CD4-positive, alpha-beta T cell (primary cell): ENCODE measurements at regions not wholly inside any gene's neighbourhood (a gene's known extent, or its start where the extent isn't known, plus 50 kb on each side); places are given as distances from the start of the nearest gene placed in this dataset.

ENCODE experiments used
- ATAC-seq: fragments of 200-7000 bp; cut with Tn5 transposase; one replicate; pipeline ENCODE4 v1.10.0; 2022; ENCODE audit warnings: mild to moderate bottlenecking; ENCODE audit not compliant: poor library complexity
- CTCF ChIA-PET: fragments of 350-600 bp; sonication (Branson Sonifier 250); formaldehyde crosslinking; loops from one replicate; lab custom pipeline; 2021; ENCODE audit warnings: antibody characterized with exemption, inconsistent platforms; lab: Charles Lee
- POLR2A ChIA-PET: fragments of 350-600 bp; sonication (Branson Sonifier 250); formaldehyde crosslinking; loops from one replicate; lab custom pipeline; 2021; ENCODE audit warnings: antibody characterized with exemption, inconsistent platforms; lab: Charles Lee
- DNase-seq, 14 experiments: peaks; one replicate each; pipeline ENCODE4 v3.0.0-alpha.2; 2013 to 2020; ENCODE audit warnings: mixed read lengths in 2 of 14
- H3K27ac ChIP-seq, 2 donors: one replicate each; pipeline versions ENCODE4 v1.5.1 to v1.7.0; 2013; ENCODE audit warnings: low read length in 2 of 2, low read depth in 1 of 2, mild to moderate bottlenecking in 1 of 2
- H3K27me3 ChIP-seq, 2 experiments: 1 replicate in 1 of 2; 2 replicates in 1 of 2; pipeline versions ENCODE4 v1.6.1 to v1.7.0; 2013; ENCODE audit warnings: low read length in 2 of 2, control low read depth in 1 of 2, mild to moderate bottlenecking in 1 of 2, moderate library complexity in 1 of 2; ENCODE audit not compliant: insufficient read depth in 2 of 2, control insufficient read depth in 1 of 2
- H3K36me3 ChIP-seq: one replicate; pipeline ENCODE4 v1.6.1; 2013; ENCODE audit warnings: low read length, control low read depth; ENCODE audit not compliant: insufficient read depth
- H3K4me1 ChIP-seq: one replicate; pipeline ENCODE4 v1.6.1; 2013; ENCODE audit warnings: low read length, control low read depth; ENCODE audit not compliant: insufficient read depth
- H3K4me3 ChIP-seq: one replicate; pipeline ENCODE4 v1.5.1; 2013; ENCODE audit warnings: mild to moderate bottlenecking, low read length, moderate library complexity
- H3K9me3 ChIP-seq, 2 experiments: 1 replicate in 1 of 2; 2 replicates in 1 of 2; pipeline versions ENCODE4 v1.6.1 to v1.7.0; 2013; ENCODE audit warnings: low read length in 2 of 2, mild to moderate bottlenecking in 2 of 2, control low read depth in 1 of 2, moderate library complexity in 1 of 2; ENCODE audit not compliant: control insufficient read depth in 1 of 2, insufficient read depth in 1 of 2
- H3K27ac Mint-ChIP-seq: one replicate; pipeline ENCODE4 v1.8.0; 2020; ENCODE audit warnings: mixed read lengths
- H3K27me3 Mint-ChIP-seq: one replicate; pipeline ENCODE4 v1.8.0; 2021; ENCODE audit warnings: mixed read lengths
- H3K36me3 Mint-ChIP-seq: one replicate; pipeline ENCODE4 v1.8.0; 2021; ENCODE audit warnings: low read depth, mixed read lengths
- H3K4me1 Mint-ChIP-seq: one replicate; pipeline ENCODE4 v1.8.0; 2021; ENCODE audit warnings: low read depth, mixed read lengths
- H3K4me3 Mint-ChIP-seq: one replicate; pipeline ENCODE4 v1.8.0; 2020; ENCODE audit warnings: mild to moderate bottlenecking, mixed read lengths
- H3K9me3 Mint-ChIP-seq: one replicate; pipeline ENCODE4 v1.8.0; 2020; ENCODE audit warnings: mixed read lengths
- intact Hi-C, 2 experiments: fragments of 100-400 bp; cut with DNase I in 1 of 2; cut with micrococcal nuclease in 1 of 2; formaldehyde crosslinking; loops; one replicate each; pipeline versions ENCODE4 v1.15.1 to v1.9.0; 2023 to 2025; cut with DNase I, micrococcal nuclease
- TF ChIP-seq, protein P1 (sequence below): fragments of 200-600 bp; IDR thresholded peaks from one replicate; pipeline ENCODE4 v1.8.0; 2022; ENCODE audit warnings: antibody characterized with exemption, mild to moderate bottlenecking

DNA sequence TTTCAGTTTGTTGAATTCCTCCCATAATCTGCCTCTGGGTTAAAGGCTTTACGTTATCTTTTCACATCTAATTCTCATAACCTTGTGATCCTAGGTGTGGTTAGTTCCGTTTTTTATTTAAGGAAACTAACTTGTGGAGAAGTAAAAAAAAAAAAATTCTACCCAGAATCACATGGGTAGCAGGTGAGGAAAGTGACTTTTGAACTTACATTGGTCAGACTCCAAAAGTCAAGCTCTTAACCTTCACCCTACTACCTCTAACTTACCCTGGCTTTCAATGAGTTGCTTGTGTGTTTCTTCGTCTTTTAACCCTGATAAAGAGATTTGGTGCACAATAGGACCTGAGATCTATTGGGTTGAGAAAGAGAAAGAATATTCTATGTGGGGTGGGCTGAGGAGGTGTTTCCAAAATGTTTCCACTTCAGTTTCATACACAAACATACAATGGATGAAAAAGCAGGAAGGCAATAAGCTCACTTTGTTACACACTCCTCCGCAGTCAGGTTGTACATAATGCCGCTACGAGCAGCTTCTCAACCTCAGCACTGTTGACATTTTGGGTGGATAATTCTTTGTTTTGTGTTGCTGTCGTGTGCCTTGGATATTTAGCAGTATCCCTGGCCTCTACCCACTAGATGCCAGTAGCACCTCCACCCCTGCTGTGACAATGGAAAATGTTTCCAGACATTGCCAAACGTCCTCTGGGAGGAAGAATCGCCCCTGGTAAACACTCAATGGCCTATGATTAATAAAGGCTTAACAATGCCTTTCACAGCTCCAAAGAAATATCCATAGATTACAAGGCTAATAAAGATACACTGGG, 193.0 kb upstream of the ZNF217 start:
- no peak overlapping the region for H3K4me3 ChIP-seq
- no peaks in the 10 kb centered on the region for H3K9me3 ChIP-seq
- Mint-ChIP-seq H3K9me3 (no peaks in the 10 kb centered on the region), H3K36me3 (no peaks in the 10 kb centered on the region), H3K27ac (no peak overlapping the region), H3K27me3 (no peaks in the 10 kb centered on the region), H3K4me1 (peaks cover 13% of the 10 kb centered on the region), H3K4me3 (no peak overlapping the region)
- no peak for ATAC-seq
- no peaks in the 10 kb centered on the region for H3K4me1 ChIP-seq
- no peaks in the 10 kb centered on the region for H3K36me3 ChIP-seq
- no peaks in the 10 kb centered on the region for H3K27me3 ChIP-seq
- TF ChIP-seq, protein P1, sequence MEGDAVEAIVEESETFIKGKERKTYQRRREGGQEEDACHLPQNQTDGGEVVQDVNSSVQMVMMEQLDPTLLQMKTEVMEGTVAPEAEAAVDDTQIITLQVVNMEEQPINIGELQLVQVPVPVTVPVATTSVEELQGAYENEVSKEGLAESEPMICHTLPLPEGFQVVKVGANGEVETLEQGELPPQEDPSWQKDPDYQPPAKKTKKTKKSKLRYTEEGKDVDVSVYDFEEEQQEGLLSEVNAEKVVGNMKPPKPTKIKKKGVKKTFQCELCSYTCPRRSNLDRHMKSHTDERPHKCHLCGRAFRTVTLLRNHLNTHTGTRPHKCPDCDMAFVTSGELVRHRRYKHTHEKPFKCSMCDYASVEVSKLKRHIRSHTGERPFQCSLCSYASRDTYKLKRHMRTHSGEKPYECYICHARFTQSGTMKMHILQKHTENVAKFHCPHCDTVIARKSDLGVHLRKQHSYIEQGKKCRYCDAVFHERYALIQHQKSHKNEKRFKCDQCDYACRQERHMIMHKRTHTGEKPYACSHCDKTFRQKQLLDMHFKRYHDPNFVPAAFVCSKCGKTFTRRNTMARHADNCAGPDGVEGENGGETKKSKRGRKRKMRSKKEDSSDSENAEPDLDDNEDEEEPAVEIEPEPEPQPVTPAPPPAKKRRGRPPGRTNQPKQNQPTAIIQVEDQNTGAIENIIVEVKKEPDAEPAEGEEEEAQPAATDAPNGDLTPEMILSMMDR: no peak
- ChIA-PET CTCF (interaction anchor here (1.8 kb wide), 1 partner anchor 29 kb away, joined by 5 read pairs; no protein-coding TSS in a partner anchor), POLR2A (interaction anchor here (0.8 kb wide), 1 partner anchor 34 kb away, joined by 3 read pairs; no protein-coding TSS in a partner anchor)
- DNase-seq: no peak
- no peak overlapping the region for H3K27ac ChIP-seq
- intact Hi-C loops: no loop called here

DNA sequence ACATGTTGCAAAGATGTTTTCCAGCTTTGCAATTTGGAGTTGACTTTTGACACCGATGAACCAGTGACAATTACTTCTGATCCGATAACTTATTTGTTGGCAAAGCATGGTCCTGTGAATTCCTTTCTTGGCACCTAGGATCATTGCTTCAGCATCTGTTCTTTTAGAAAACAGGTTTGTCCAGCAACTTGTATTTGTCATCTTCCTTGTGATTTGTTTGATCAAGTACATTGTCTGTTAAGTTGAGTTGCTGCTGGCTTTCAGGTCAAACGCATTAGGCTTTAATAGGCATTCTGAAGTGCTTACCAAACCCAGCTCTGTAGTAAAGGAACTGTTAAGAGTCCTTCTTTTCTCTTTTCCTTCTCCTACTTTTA, 192.4 kb upstream of the ZNF217 start:
- Mint-ChIP-seq H3K36me3 (no peaks in the 10 kb centered on the region), H3K4me3 (no peak overlapping the region), H3K27ac (no peak overlapping the region), H3K9me3 (no peaks in the 10 kb centered on the region), H3K27me3 (no peaks in the 10 kb centered on the region), H3K4me1 (peaks cover 13% of the 10 kb centered on the region)
- ChIA-PET CTCF (interaction anchor here (1.8 kb wide), 1 partner anchor 28 kb away, joined by 5 read pairs; no protein-coding TSS in a partner anchor), POLR2A (interaction anchor here (0.8 kb wide), 1 partner anchor 34 kb away, joined by 3 read pairs; no protein-coding TSS in a partner anchor)
- TF ChIP-seq, protein P1: no peak
- Histone ChIP-seq H3K27ac (no peak overlapping the region), H3K36me3 (no peaks in the 10 kb centered on the region), H3K4me3 (no peak overlapping the region), H3K27me3 (no peaks in the 10 kb centered on the region), H3K9me3 (no peaks in the 10 kb centered on the region), H3K4me1 (no peaks in the 10 kb centered on the region)
- no peak for DNase-seq
- ATAC-seq: no peak
- intact Hi-C loops: no loop called here

DNA sequence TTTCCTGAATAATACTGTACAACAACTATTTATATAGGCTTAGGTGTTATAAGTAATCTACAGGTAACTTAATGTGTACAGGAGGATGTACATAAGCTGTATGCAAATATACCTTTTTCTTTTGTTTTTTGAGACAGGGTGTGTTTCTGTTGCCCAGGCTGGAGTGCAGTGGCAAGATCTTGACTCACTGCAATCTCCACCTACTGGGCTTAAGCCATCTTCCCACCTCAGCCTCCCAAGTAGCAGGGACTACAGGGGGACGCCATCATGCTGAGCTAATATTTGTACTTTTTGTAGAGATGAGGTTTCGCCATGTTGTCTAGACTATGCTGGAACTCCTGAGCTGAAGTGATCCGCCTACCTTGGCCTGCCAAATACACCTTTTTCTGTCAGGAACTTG, 191.7 kb upstream of the ZNF217 start:
- intact Hi-C loops: loop anchor here in 1 of 2 experiments (2.0 kb wide), 1 partner anchor 19 kb away; no protein-coding TSS in a partner anchor
- no peak for DNase-seq
- H3K9me3 ChIP-seq: no peaks in the 10 kb centered on the region
- no peaks in the 10 kb centered on the region for H3K36me3 ChIP-seq
- H3K27me3 Mint-ChIP-seq: no peaks in the 10 kb centered on the region
- no peaks in the 10 kb centered on the region for H3K9me3 Mint-ChIP-seq
- no peak overlapping the region for H3K4me3 Mint-ChIP-seq
- no peaks in the 10 kb centered on the region for H3K4me1 ChIP-seq
- ChIA-PET POLR2A (interaction anchor here (0.8 kb wide), 1 partner anchor 35 kb away, joined by 3 read pairs; no protein-coding TSS in a partner anchor), CTCF (interaction anchor here (1.8 kb wide), 1 partner anchor 27 kb away, joined by 5 read pairs; no protein-coding TSS in a partner anchor)
- H3K27ac Mint-ChIP-seq: no peak overlapping the region
- ATAC-seq: no peak
- no peak overlapping the region for H3K4me3 ChIP-seq
- H3K4me1 Mint-ChIP-seq: peaks cover 13% of the 10 kb centered on the region
- H3K27ac ChIP-seq: no peak overlapping the region
- TF ChIP-seq, protein P1: no peak
- H3K27me3 ChIP-seq: no peaks in the 10 kb centered on the region
- H3K36me3 Mint-ChIP-seq: no peaks in the 10 kb centered on the region
